ENCODE measurements at regions not wholly inside any gene's neighbourhood (a gene's known extent, or its start where the extent isn't known, plus 50 kb on each side); places are given as distances from the start of the nearest gene placed in this dataset.

- no peak for DNase-seq (ENCODE audit: low spot score)
Measured at GRCh38 chr1:48164571-48164970, 57.9 kb upstream of the SLC5A9 start.

- no peak for DNase-seq (ENCODE audit: low spot score)
Measured at GRCh38 chr1:48160486-48161132, 61.9 kb upstream of the SLC5A9 start.

GRCh38 chr1:48139275-48139674 lies 83.2 kb upstream of the SLC5A9 start:
- DNase-seq (ENCODE audit: low spot score), result no peak

- DNase-seq (ENCODE audit: low spot score), result no peak
Measured at GRCh38 chr1:48127735-48128685, 94.5 kb upstream of the SLC5A9 start.

GRCh38 chr1:48123647-48124046 lies 98.9 kb upstream of the SLC5A9 start:
- DNase-seq (ENCODE audit: low spot score), result no peak

GRCh38 chr1:48121955-48122354 lies 100.6 kb upstream of the SLC5A9 start:
- DNase-seq (ENCODE audit: low spot score), result no peak

- DNase-seq (ENCODE audit: low spot score), result no peak
Measured at GRCh38 chr1:48120621-48121020, 101.9 kb upstream of the SLC5A9 start.

- no peak for DNase-seq (ENCODE audit: low spot score)
Measured at GRCh38 chr1:48115835-48116234, 106.7 kb upstream of the SLC5A9 start.

GRCh38 chr1:48114596-48115382 lies 107.7 kb upstream of the SLC5A9 start:
- no peak for DNase-seq (ENCODE audit: low spot score)

- DNase-seq (ENCODE audit: low spot score), result peak; percentile 62
Measured at GRCh38 chr1:48109390-48110013, 112.3 kb upstream of the TRABD2B start.

GRCh38 chr1:48107516-48107915 lies 110.3 kb upstream of the TRABD2B start:
- DNase-seq (ENCODE audit: low spot score), result no peak

GRCh38 chr1:48106049-48106448 lies 108.9 kb upstream of the TRABD2B start:
- DNase-seq (ENCODE audit: low spot score), result no peak

- DNase-seq (ENCODE audit: low spot score), result no peak
Measured at GRCh38 chr1:48105165-48105564, 108.0 kb upstream of the TRABD2B start.

GRCh38 chr1:48103495-48103894 lies 106.3 kb upstream of the TRABD2B start:
- no peak for DNase-seq (ENCODE audit: low spot score)

- no peak for DNase-seq (ENCODE audit: low spot score)
Measured at GRCh38 chr1:48102766-48103165, 105.6 kb upstream of the TRABD2B start.

- DNase-seq (ENCODE audit: low spot score), result no peak
Measured at GRCh38 chr1:48099072-48099773, 102.0 kb upstream of the TRABD2B start.

GRCh38 chr1:48093696-48094528 lies 96.7 kb upstream of the TRABD2B start:
- DNase-seq (ENCODE audit: low spot score), result peak; percentile 90

GRCh38 chr1:48093147-48093546 lies 96.0 kb upstream of the TRABD2B start:
- no peak for DNase-seq (ENCODE audit: low spot score)

- no peak for DNase-seq (ENCODE audit: low spot score)
Measured at GRCh38 chr1:48092401-48092800, 95.2 kb upstream of the TRABD2B start.

- DNase-seq (ENCODE audit: low spot score), result no peak
Measured at GRCh38 chr1:48089356-48089891, 92.2 kb upstream of the TRABD2B start.

All from LoVo (cell line).